Lung (tissue), 11 donors: ENCODE measurements at regions not wholly inside any gene's neighbourhood (a gene's known extent, or its start where the extent isn't known, plus 50 kb on each side); places are given as distances from the start of the nearest gene placed in this dataset.

Experiments used
- ATAC-seq: fragments of 200-7000 bp; cut with Tn5 transposase; one replicate; pipeline ENCODE4 v1.9.1; 2020; ENCODE audit warnings: moderate number of reproducible peaks; ENCODE audit not compliant: insufficient read depth, low FRiP score
- DNase-seq, 3 donors: peaks; one replicate each; pipeline ENCODE4 v3.0.0-alpha.2; 2013 to 2017
- H3K27ac ChIP-seq, 2 donors: one replicate each; pipeline ENCODE4 v1.5.1; 2013; ENCODE audit warnings: mild to moderate bottlenecking in 2 of 2, moderate library complexity in 2 of 2, control low read depth in 1 of 2, inconsistent platforms in 1 of 2, low read depth in 1 of 2, low read length in 1 of 2
- H3K27me3 ChIP-seq, 3 donors: one replicate each; pipeline ENCODE4 v1.5.1; 2013; ENCODE audit warnings: low read length in 2 of 3; ENCODE audit not compliant: control insufficient read depth in 3 of 3, insufficient read depth in 3 of 3
- H3K36me3 ChIP-seq, 4 donors: one replicate each; pipeline ENCODE4 v1.5.1; 2013; ENCODE audit warnings: low read length in 4 of 4, mild to moderate bottlenecking in 1 of 4, moderate library complexity in 1 of 4; ENCODE audit not compliant: control insufficient read depth in 4 of 4, insufficient read depth in 4 of 4
- H3K4me1 ChIP-seq, 5 donors: one replicate each; pipeline ENCODE4 v1.5.1; 2013; ENCODE audit warnings: low read length in 5 of 5, mild to moderate bottlenecking in 2 of 5, moderate library complexity in 1 of 5; ENCODE audit not compliant: control insufficient read depth in 5 of 5, insufficient read depth in 5 of 5
- H3K4me3 ChIP-seq: one replicate; pipeline ENCODE4 v1.5.1; 2013; ENCODE audit warnings: mild to moderate bottlenecking, control low read depth, moderate library complexity
- H3K9ac ChIP-seq, 2 donors: one replicate each; pipeline ENCODE4 v1.5.1; 2013; ENCODE audit warnings: low read length in 2 of 2, control low read depth in 1 of 2; ENCODE audit not compliant: insufficient read depth in 1 of 2
- H3K9me3 ChIP-seq, 4 donors: one replicate each; pipeline ENCODE4 v1.5.1; 2013; ENCODE audit warnings: low read length in 3 of 4, mild to moderate bottlenecking in 1 of 4, moderate library complexity in 1 of 4; ENCODE audit not compliant: control insufficient read depth in 4 of 4, insufficient read depth in 3 of 4
- WGBS, 2 donors: extraction: QIAGEN DNeasy Blood & Tissue Kit; methylation state at CpG; one replicate each; pipeline ENCODE4 v1.1.7; 2013; 5-methylcytosine and 5-hydroxymethylcytosine counted together
- TF ChIP-seq, protein P1 (sequence below): IDR thresholded peaks from 2 replicates; pipeline ENCODE4 v1.5.1; 2012; ENCODE audit warnings: mild to moderate bottlenecking; ENCODE audit errors: control extremely low read depth, extremely low read depth
- donor health status: control.
- donor health status: control.
- donor health status: Bipolar disorder and iron deficiency.
- donor health status: healthy.
- donor health status: DM: yes; HTN: yes; CAD: no.

DNA sequence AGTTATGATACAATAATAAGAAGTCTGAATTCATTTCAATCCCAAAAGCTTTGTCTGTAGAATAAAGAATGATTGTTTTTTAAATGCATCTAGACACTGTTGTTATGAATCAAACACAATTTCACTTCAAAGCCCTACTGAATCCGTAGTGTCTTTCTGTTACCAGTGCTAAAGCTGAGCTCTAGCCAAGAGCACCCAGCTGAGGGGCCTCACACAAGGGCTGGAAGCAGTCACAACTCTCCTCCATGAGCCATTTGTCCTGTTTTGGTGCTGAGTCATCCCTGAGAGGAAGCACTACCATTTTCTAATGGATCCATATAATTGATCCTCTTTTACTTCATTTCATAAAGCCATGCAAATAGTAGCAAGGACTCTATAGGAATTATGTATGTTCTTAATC, 158.2 kb upstream of the ANKRD28 start:
- 80 to 90% methylated on average over 1 of the region's 1 CpG for WGBS, 2 donors
- H3K27ac ChIP-seq = no peak overlapping the region
- no peak for ATAC-seq

GRCh38 chr3:15958692-15959433, 161.1 kb upstream of the ANKRD28 start:
- WGBS, 2 donors = 82 to 83% methylated on average over 3 of the region's 3 CpGs
- DNase-seq = peak in 2 of 3 donors; percentile 30 to 31
- no peak overlapping the region for H3K9ac ChIP-seq

More for the DNA sequence above, 158.2 kb upstream of the ANKRD28 start:
- Histone ChIP-seq H3K4me1 (peaks cover 0 to 6% (median 0%) of the 10 kb centered on the region in 5 donors), H3K27me3 (no peaks in the 10 kb centered on the region), H3K9me3 (no peaks in the 10 kb centered on the region), H3K9ac (no peak overlapping the region), H3K36me3 (no peaks in the 10 kb centered on the region), H3K4me3 (no peak overlapping the region)
- peak in 1 of 3 donors; percentile 26 for DNase-seq
- TF ChIP-seq, protein P1, sequence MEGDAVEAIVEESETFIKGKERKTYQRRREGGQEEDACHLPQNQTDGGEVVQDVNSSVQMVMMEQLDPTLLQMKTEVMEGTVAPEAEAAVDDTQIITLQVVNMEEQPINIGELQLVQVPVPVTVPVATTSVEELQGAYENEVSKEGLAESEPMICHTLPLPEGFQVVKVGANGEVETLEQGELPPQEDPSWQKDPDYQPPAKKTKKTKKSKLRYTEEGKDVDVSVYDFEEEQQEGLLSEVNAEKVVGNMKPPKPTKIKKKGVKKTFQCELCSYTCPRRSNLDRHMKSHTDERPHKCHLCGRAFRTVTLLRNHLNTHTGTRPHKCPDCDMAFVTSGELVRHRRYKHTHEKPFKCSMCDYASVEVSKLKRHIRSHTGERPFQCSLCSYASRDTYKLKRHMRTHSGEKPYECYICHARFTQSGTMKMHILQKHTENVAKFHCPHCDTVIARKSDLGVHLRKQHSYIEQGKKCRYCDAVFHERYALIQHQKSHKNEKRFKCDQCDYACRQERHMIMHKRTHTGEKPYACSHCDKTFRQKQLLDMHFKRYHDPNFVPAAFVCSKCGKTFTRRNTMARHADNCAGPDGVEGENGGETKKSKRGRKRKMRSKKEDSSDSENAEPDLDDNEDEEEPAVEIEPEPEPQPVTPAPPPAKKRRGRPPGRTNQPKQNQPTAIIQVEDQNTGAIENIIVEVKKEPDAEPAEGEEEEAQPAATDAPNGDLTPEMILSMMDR = no peak

GRCh38 chr3:15959434-15959811, 161.6 kb upstream of the ANKRD28 start:
- 34 to 41% methylated on average over 2 of the region's 2 CpGs for WGBS, 2 donors
- TF ChIP-seq, protein P1 = no peak
- peaks cover 0 to 8% (median 0%) of the 10 kb centered on the region in 5 donors for H3K4me1 ChIP-seq

More at GRCh38 chr3:15958692-15959433, 161.1 kb upstream of the ANKRD28 start:
- Histone ChIP-seq H3K27ac (no peak overlapping the region), H3K36me3 (no peaks in the 10 kb centered on the region), H3K27me3 (no peaks in the 10 kb centered on the region), H3K4me1 (peaks cover 0 to 6% (median 0%) of the 10 kb centered on the region in 5 donors), H3K9me3 (no peaks in the 10 kb centered on the region), H3K4me3 (no peak overlapping the region)
- TF ChIP-seq, protein P1 = no peak
- ATAC-seq = no peak

More at GRCh38 chr3:15959434-15959811, 161.6 kb upstream of the ANKRD28 start:
- Histone ChIP-seq H3K36me3 (no peaks in the 10 kb centered on the region), H3K27ac (no peak overlapping the region), H3K9me3 (no peaks in the 10 kb centered on the region), H3K4me3 (no peak overlapping the region), H3K9ac (no peak overlapping the region), H3K27me3 (no peaks in the 10 kb centered on the region)
- DNase-seq (no peak), ATAC-seq (no peak)
